HepG2 (cell line): ENCODE measurements at regions not wholly inside any gene's neighbourhood (a gene's known extent, or its start where the extent isn't known, plus 50 kb on each side); places are given as distances from the start of the nearest gene placed in this dataset.

Experiments
- ASH2L ChIP-seq: fragments of 300-600, 200-600 bp; sonication (generic); IDR thresholded peaks from 2 replicates; pipeline ENCODE4 v1.7.0; 2017; ENCODE audit warnings: low read depth, mild to moderate bottlenecking, moderate library complexity, mixed read lengths, low read length; ENCODE audit not compliant: insufficient read length
- BHLHE40 ChIP-seq: IDR thresholded peaks from 2 replicates; pipeline ENCODE4 v1.6.1; 2011; ENCODE audit warnings: low read length, improper control_type of control experiment
- CEBPG ChIP-seq: IDR thresholded peaks from 2 replicates; pipeline ENCODE4 v1.6.1; 2016
- ELF1 ChIP-seq: sonication (generic); formaldehyde crosslinking; IDR thresholded peaks from 2 replicates; pipeline ENCODE4 v1.4.0; 2020; ENCODE audit warnings: missing genetic modification reagents
- ESRRA ChIP-seq: sonication (generic); formaldehyde crosslinking; IDR thresholded peaks from 2 replicates; pipeline ENCODE4 v1.5.1; 2020; ENCODE audit warnings: mild to moderate bottlenecking, low read depth, missing genetic modification reagents
- HINFP ChIP-seq: sonication (generic); formaldehyde crosslinking; IDR thresholded peaks from 2 replicates; pipeline ENCODE4 v1.4.0; 2020; ENCODE audit warnings: low read depth, mild to moderate bottlenecking, missing genetic modification reagents
- IRF2 ChIP-seq: IDR thresholded peaks from 2 replicates; pipeline ENCODE4 v1.6.1; 2018; ENCODE audit warnings: missing genetic modification reagents, missing compliant biosample characterization
- MTF1 ChIP-seq: sonication (generic); formaldehyde crosslinking; IDR thresholded peaks from 2 replicates; pipeline ENCODE4 v1.5.0; 2020; ENCODE audit warnings: missing genetic modification reagents
- STAG1 ChIP-seq: sonication (generic); formaldehyde crosslinking; IDR thresholded peaks from 2 replicates; pipeline ENCODE4 v1.4.0; 2020; ENCODE audit warnings: missing genetic modification reagents
- TSC22D2 ChIP-seq: sonication (generic); formaldehyde crosslinking; IDR thresholded peaks from 2 replicates; pipeline ENCODE4 v1.5.1; 2020; ENCODE audit warnings: missing genetic modification reagents, mild to moderate bottlenecking, borderline replicate concordance
- ZBTB44 ChIP-seq: sonication (generic); formaldehyde crosslinking; IDR thresholded peaks from 2 replicates; pipeline ENCODE4 v1.4.0; 2020; ENCODE audit warnings: missing genetic modification reagents
- ZBTB7B ChIP-seq: sonication (generic); formaldehyde crosslinking; IDR thresholded peaks from 2 replicates; pipeline ENCODE4 v1.4.0; 2020; ENCODE audit warnings: missing genetic modification reagents
- ZFX ChIP-seq: sonication (generic); formaldehyde crosslinking; IDR thresholded peaks from 2 replicates; pipeline ENCODE4 v1.4.0; 2020; ENCODE audit warnings: mild to moderate bottlenecking, low read depth, missing genetic modification reagents, moderate library complexity
- ZNF12 ChIP-seq: sonication (generic); formaldehyde crosslinking; IDR thresholded peaks from 2 replicates; pipeline ENCODE4 v1.5.0; 2020; ENCODE audit warnings: missing genetic modification reagents

GRCh38 chr9:89887286-89887685 lies 282.5 kb downstream of the GADD45G start:
- TF ChIP-seq CEBPG (no peak), HINFP (CRISPR knock-in tag) (no peak), ESRRA (CRISPR knock-in tag) (no peak), ZBTB44 (CRISPR knock-in tag) (no peak), MTF1 (no peak), ZNF12 (CRISPR knock-in tag) (no peak), ZBTB7B (no peak), IRF2 (no peak), ASH2L (no peak), BHLHE40 (no peak), ZFX (CRISPR knock-in tag) (no peak), STAG1 (CRISPR knock-in tag) (no peak), TSC22D2 (no peak), ELF1 (CRISPR knock-in tag) (no peak)
